HG03520 (cell line): ENCODE measurements at regions not wholly inside any gene's neighbourhood (a gene's known extent, or its start where the extent isn't known, plus 50 kb on each side); places are given as distances from the start of the nearest gene placed in this dataset.

Experiments used
- ATAC-seq: cut with Tn5 transposase; IDR thresholded peaks from one replicate; pipeline ENCODE4 v1.9.1; 2021; ENCODE audit warnings: mild to moderate bottlenecking, moderate library complexity; ENCODE audit not compliant: unreplicated experiment

- ATAC-seq, result no peak
Measured at GRCh38 chr2:147482916-147483669, 361.7 kb upstream of the ACVR2A start.

DNA sequence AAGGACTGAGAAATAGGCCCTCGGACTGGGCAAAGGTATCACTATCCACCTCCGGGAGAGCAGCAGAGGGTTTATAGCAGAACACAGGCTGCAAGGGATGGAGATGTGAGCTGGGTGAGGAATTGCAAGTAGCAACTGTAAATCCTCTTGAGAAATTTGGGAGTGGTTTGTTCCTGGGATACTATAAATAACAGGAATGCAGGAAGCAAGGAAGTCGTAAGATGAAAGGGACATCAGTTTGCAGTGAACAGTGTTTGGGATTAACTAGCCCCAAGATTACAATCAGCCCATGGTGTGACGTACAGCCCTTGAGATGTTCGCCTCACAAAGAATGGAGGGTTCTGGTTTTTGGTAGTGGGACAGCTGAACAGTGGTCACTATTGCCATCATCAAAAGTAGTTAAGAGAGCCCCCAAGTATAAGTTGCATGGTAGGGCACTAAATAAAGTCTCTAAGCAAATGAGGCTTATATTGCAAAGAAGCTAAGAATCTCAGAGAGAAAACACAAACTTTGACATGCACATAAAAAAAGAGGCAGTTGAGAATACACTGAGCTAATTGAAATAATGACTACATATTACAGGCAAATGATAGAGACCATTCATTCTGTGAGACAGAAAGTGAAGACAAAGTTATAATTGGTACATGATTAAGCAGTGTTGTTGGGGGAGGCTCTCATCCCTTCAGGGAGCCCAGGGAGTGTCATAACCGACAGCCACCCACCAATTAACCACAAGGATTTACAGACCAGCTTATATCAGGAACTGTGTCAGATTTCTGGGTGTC is 362.5 kb upstream of the ACVR2A start:
- ATAC-seq, result no peak

DNA sequence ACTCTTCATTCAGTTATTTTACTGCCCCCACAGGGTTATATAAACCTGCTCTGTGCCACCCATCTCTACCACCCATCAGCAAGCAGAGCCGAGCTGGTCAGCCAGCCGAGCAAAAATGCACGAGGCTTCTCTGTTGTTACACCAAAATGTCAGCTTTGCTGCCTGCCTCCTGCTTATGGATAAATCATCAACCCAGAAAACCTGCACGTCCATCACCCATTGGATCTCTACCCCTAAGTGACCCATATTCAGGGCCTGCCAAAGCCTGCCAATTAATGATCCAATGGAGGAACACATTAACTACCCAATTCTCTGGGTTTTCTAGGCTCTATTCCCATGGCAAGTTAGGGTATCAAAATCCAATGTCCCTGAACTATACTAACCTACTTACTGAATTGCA is 365.5 kb upstream of the ACVR2A start:
- ATAC-seq, result no peak

GRCh38 chr2:147473075-147473474 is 371.8 kb upstream of the ACVR2A start:
- no peak for ATAC-seq

- no peak for ATAC-seq
Measured at GRCh38 chr2:147471126-147471525, 373.7 kb upstream of the ACVR2A start.

DNA sequence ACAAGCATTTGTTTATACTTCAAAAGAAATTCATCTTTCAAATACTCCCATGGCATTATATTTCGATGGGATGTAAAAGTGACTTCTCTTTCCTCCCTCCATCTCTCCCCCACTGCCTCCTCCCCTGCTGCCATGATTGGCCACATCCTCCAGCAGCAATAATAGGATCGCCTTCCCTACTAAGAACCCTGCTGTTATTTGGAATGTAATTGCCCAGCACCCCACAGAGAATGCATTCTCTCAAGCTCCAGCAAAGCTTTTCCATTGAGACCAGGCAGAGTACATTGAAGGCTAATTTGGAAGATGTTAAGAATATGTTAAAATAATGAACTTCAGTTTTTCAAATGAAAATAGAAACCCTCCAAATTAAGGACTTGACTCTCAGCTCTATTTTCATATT is 375.4 kb upstream of the ACVR2A start:
- ATAC-seq, result no peak

- no peak for ATAC-seq
Measured at GRCh38 chr2:147468963-147469362, 375.9 kb upstream of the ACVR2A start.

GRCh38 chr2:147468349-147468748 is 376.5 kb upstream of the ACVR2A start:
- no peak for ATAC-seq

DNA sequence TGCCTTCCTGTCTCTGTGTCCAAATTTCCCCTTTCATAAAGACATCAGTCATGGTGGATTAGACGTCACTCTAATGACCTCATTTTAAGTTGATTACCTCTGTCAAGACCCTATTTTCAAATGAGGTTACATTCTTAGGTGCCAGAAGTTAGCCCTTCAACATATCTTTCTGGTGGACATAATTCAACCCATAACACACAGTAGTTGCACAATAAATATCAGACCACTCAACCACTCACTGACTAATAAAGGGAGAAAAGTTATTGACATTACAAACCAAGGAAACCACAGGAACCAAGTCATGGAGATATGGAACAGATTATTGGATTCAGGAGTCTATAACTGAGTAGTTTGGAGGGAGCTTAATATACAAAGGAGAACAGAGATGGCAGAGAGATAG is 377.4 kb upstream of the ACVR2A start:
- ATAC-seq, result no peak

DNA sequence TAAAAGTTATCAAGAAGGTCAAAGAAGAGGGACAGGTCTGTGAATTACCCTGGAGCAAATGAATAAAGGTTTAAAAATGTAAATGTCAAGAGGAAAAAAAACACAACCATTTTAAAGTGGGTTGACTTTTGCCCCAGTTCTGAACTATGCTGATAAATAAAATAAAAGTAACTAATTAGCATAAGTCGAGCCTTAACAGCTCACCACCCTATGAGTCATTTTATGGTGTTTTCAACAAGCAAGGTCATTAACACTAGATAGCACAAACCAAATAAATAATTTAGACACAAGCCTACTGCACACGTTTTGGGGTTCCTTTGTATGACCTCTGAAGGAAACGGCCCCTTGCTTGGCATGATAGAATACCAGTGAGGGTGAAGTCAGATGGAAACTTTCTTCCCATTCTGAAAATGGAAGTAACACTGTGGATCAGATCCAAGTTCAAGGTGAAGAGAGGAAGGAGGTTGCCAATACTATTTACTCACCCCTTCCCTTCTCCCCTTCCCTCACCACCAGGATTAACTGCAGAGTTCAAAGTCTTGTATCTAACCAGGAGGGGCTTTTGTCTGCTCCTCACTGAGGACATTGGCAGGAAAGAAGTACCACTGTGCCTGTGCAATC is 380.0 kb upstream of the ACVR2A start:
- no peak for ATAC-seq

DNA sequence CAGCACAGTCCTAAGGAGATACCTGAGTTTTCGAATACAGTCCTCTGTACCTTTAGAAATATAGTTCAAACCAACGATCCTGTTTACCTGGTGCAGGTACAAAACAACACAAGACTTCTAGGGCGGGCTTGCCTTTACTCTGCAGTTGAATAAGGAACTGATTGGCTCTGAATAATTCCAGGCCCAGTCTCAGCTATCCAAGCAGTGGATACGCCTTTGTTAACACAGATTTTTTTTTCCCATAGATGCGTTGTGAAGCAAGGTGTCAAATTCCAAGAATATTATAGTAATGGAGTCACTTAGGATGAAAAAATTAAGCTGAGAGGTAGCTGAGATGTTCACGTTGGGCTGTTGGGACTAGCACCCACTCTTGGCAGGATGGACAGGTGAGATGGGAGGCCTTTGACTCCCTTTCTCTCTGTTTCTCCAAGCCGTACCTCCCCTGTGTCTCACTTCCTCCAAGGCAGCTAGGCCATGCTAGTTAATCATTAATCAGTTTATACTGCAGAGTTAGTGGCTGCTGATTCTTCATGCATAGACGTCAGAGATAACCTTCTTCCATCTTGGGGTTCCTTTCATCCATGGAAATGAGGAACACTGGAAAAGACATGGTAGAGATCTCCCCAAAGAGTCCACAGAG is 380.8 kb upstream of the ACVR2A start:
- ATAC-seq, result peak; percentile 84

- ATAC-seq, result no peak
Measured at GRCh38 chr2:147460155-147460554, 384.7 kb upstream of the ACVR2A start.

- ATAC-seq, result no peak
Measured at GRCh38 chr2:147456779-147457178, 388.1 kb upstream of the ACVR2A start.

- ATAC-seq, result no peak
Measured at GRCh38 chr2:147451902-147452515, 392.8 kb upstream of the ACVR2A start.

DNA sequence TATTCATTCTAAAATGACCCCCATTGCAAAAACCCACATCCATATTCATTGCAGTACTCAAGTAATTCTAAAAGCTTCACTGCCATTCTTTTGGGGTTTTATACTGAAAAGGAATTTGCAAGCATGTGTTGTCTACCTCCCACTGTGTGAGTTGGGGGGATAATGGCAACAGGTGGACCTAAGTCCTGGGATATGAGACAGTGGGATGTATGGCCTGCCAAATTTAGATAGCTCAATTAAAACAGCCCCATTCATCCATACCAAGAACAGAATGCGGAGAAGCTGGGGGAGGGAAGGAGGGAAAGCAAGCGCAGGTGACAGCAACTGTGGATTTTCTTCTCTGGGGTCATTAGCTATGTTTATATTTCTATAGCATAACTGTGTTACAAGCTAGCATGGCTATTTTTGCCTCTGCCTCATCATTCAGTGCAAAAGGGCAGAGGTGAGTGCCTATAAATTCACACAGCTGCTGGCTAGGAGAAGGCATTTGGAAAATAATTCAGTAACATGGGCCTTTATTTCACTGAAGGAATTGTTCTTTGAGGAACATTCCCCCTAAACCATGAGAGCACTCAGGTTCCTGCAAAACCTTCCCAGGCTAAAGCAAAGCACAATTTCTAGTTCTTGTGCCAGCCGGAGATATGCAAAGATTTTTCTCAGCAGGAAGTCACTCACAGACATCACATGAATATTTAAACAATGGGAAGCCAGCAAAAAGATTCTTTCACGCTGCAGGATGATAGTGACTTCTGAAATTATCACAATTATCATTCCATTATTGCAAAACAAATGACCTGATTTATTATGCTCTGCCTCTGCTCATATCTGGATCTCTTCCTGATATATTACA is 393.9 kb upstream of the ACVR2A start:
- ATAC-seq, result no peak

GRCh38 chr2:147449323-147449991 is 395.4 kb upstream of the ACVR2A start:
- ATAC-seq, result no peak

- no peak for ATAC-seq
Measured at GRCh38 chr2:147442816-147443215, 402.0 kb upstream of the ACVR2A start.

GRCh38 chr2:147441182-147441581 is 403.6 kb upstream of the ACVR2A start:
- ATAC-seq, result no peak

DNA sequence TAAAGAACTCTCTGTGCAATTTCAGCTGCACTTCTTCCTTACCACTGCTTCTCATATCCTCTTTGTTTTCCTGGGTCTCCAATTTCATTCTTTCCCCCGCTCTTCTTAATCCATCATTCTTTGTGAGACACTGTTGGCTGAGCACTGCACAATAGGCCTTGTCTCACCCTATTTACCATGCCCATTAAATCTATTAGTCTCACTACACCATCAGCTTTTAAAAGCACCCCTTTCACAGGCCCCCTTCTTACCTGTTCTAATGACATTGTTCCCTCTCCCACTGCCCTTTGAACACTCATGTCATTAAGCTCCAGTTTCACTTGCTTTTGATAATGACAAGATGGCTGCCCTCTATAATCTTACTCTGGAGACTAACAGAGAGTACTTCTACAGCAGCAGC is 404.1 kb upstream of the ACVR2A start:
- no peak for ATAC-seq

DNA sequence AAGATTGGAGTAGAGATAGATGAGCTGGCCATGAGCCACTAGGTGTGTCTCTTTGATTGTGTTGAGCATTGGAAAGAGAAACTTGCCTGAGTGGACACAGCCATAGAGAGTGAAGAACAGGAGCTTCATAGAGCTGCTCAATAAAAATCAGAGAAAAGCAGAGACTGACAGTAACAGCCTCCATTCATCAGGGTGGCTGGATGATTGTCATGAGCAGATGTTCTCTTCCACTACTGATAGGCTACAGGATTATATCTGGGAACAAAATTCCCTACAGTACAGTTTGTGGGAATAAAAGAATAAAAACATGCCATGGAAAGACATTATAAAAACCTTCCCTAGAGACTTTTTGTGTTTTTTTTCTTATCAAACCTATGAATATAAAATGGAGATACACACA is 404.8 kb upstream of the ACVR2A start:
- ATAC-seq, result no peak
